Cardiac fibroblast (primary cell): ENCODE measurements at regions not wholly inside any gene's neighbourhood (a gene's known extent, or its start where the extent isn't known, plus 50 kb on each side); places are given as distances from the start of the nearest gene placed in this dataset.

Source experiments
- DNase-seq, 2 donors: peaks; one replicate each; pipeline versions ENCODE4 v3.0.0 to v3.0.0-alpha.2; 2010; ENCODE audit warnings: low read depth in 2 of 2
- H3K4me3 ChIP-seq, 2 donors: replicated peaks in 1 of 2; 1 replicate in 1 of 2; 2 replicates in 1 of 2; pipeline ENCODE4 v1.5.1; 2011; ENCODE audit warnings: low read depth in 2 of 2, low read length in 2 of 2, mild to moderate bottlenecking in 2 of 2, moderate library complexity in 1 of 2
- TF ChIP-seq, protein P1 (sequence below): IDR thresholded peaks from one replicate; pipeline ENCODE4 v1.5.1; 2011; ENCODE audit warnings: low read depth, mild to moderate bottlenecking, low read length, inconsistent platforms

DNA sequence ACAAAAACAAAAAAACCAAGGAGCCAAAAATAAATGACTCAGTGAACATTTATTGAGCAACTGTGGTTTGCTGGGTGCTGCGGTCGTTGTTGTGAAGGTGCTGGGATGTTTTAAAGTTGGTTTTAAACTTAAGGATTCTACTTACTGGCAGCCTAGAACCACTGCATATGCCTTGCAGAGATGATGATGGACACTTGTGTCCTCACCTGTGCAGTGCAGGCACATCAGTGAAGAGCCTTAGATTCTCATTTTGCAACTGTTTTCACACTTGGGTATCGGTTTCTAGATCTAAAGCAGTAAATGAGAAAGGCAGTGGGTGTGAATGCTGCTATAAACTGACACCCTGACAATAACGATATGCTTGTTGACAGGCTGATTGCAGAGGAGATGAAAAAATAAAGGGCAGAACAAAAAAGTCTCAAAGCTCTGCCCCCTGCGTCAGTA is 68.8 kb downstream of the UTRN start:
- TF ChIP-seq, protein P1, sequence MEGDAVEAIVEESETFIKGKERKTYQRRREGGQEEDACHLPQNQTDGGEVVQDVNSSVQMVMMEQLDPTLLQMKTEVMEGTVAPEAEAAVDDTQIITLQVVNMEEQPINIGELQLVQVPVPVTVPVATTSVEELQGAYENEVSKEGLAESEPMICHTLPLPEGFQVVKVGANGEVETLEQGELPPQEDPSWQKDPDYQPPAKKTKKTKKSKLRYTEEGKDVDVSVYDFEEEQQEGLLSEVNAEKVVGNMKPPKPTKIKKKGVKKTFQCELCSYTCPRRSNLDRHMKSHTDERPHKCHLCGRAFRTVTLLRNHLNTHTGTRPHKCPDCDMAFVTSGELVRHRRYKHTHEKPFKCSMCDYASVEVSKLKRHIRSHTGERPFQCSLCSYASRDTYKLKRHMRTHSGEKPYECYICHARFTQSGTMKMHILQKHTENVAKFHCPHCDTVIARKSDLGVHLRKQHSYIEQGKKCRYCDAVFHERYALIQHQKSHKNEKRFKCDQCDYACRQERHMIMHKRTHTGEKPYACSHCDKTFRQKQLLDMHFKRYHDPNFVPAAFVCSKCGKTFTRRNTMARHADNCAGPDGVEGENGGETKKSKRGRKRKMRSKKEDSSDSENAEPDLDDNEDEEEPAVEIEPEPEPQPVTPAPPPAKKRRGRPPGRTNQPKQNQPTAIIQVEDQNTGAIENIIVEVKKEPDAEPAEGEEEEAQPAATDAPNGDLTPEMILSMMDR = no peak
- no peak overlapping the region for H3K4me3 ChIP-seq
- no peak for DNase-seq

GRCh38 chr6:144359783-144360182 is 74.6 kb downstream of the UTRN start:
- no peak overlapping the region for H3K4me3 ChIP-seq
- no peak for DNase-seq
- TF ChIP-seq, protein P1 = no peak

DNA sequence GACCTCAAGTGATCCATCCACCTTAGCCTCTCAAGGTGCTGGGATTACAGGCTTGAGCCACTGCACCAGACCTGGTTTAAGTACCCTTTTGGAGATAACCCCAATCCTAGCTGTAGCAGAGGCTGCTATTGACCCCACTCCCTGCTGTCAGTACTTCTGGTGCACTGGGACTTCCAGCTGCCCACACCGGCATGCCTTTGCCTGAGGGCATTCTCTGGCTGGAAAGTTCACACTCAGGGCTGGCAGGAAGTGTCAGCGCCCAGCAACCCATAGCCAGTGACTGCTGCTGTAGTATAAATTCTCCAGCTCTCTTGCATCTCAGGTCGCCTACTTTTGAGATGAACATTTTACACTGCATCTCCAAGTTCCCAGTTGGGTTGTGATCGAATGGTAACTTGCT is 75.3 kb downstream of the UTRN start:
- H3K4me3 ChIP-seq = no peak overlapping the region
- DNase-seq = no peak

DNA sequence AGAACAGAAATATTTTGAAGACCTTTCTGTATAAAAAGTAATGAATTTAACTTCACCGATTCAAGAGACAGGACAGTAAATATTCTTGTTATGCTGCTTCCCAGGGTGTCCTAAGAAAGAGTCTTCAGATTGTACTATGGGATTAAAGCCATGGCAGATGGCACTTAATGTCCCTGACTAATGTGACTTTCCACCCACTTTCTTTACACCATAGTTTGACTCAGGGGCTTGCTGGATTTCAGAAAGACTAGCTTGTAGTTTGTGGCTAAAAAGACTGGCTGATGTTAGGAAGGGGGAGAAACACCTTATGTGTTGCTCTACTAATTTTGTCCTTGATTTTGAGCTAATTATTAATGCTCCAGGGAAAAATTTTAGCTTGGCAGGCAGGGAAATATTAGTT is 75.9 kb downstream of the UTRN start:
- DNase-seq = no peak
- TF ChIP-seq, protein P1 = no peak
- H3K4me3 ChIP-seq = no peak overlapping the region

More for the DNA sequence above, 75.3 kb downstream of the UTRN start:
- TF ChIP-seq, protein P1 = no peak

DNA sequence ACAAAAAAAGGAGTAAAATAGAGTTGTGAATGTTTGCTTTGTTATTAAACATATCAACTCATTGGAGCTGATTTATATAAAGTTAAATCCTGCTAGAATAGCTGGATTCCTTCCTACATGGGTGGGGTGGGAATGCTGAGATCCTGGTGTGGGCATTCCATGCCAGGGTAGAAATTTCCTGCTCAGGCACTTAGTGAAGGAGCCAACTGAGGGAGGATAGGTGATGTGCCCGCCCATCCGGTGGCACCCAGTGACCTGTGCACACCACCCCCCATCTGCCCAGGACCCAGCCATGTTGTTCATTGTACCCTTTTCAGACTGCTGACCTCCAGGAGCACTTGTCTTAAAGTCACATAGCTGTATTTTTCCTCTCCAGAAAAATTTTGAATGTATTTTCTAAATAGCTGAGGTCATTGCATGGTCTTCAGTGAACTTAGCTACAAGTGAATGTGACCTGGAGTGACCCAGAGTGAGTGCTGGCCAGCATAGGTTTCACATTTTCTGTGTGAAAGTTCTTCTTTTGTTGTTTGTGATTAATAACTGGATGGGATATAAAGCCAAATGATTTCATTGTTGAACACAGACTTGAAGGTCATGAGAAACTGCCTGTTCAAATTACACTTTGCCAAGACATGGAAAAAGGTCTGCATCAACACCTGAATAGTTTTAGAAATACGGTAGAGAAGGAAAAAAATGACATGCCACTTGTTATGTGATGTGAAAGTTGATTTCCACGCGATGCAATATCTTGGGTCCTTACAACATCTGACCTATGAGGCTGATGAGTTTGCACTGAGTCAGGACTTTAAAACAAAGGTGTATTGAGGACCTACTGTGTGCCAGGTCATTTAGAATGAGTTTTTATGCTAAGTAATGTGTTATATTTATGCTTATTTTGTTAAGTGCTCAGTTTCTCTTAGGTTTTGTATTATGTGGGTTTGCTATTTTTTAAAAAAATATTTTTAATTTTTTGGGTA is 77.2 kb downstream of the UTRN start:
- TF ChIP-seq, protein P1 = no peak

GRCh38 chr6:144364208-144364720 is 79.1 kb downstream of the UTRN start:
- TF ChIP-seq, protein P1 = no peak
- H3K4me3 ChIP-seq = no peak overlapping the region
- no peak for DNase-seq

More for the DNA sequence above, 77.2 kb downstream of the UTRN start:
- H3K4me3 ChIP-seq = no peak overlapping the region
- DNase-seq = peak in 1 of 2 donors; percentile 57
